NCI-H1092 (cell line): ENCODE measurements at regions not wholly inside any gene's neighbourhood (a gene's known extent, or its start where the extent isn't known, plus 50 kb on each side); places are given as distances from the start of the nearest gene placed in this dataset.
"Not testable (repeated sequence)": the region's sequence is repeated elsewhere in the genome, so short reads cannot be mapped to it uniquely, and the experiment has no call there.

Experiments
- DNase-seq: peaks from one replicate; lab custom pipeline; 2025; lab: John Stamatoyannopoulos, UW

DNA sequence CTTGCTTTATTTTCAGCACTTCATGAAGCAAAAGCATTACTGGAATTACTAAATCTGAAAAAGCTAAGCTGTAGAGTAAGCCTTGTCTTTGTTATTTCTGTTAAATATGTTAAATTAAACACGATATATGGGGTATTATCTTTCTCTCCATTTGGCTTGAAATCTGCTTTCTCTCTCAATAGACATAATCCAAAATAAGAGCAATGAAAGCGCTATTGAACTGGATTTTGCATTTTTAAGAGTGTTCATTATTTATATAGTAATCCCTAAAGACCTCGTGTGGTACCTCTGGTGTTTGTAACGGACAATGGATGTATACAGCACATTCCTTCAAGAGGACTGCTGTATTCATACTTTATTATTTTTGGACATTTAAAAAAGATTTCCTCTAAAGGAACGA is 91.5 kb upstream of the KCNE2 start:
- DNase-seq: no peak

DNA sequence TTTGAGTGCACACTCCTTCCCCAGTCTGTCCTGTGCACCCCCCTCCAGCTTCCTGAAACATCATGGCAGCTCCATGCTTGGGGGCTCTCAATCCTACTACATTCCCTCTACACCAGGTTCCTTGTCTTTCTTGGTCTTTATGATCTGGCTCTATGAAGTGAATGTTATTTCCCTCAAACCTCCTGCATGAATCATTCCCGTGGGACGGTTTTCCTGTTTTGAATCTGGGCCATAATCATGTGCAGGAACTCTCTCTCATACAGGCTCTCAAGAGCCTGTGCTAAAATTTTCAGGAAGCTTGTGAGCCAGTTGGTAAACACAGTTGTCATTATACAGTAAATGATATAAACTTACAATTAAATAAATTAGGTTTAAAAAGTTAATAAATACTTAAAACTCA is 89.8 kb upstream of the KCNE2 start:
- no peak for DNase-seq

DNA sequence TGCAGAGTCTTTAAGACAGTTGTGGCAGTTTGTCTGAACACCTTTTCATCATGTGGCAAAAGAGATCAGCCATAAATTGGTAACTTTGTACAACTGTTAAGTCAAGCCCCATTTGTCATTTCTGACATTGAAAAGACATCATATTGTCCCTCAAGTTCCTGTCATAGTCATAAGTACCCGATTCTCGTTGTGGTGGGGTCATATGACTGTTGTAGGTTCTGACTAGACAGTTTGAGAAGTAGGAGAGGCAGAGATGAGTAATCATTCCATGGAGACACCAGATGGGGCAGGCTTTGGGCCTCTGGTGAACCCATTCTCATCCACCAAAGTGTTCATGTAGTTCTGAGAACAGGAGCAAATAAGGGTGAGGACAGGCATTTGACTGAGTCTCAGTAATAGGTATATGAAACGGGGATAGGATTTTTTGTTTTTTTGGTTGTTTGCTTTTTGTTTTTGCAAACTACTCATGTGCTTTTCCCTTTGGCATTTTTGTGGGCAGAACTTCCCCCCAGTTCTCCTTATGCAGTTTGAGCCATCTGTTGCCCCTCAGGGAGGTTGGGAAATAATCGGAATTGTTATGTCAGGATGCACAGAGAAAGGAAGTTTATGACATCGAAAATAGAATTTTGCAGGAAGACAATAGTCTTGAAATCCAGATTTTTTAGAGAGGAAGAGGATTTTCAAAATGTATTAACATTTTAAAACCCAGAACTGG is 86.9 kb upstream of the KCNE2 start:
- no peak for DNase-seq

DNA sequence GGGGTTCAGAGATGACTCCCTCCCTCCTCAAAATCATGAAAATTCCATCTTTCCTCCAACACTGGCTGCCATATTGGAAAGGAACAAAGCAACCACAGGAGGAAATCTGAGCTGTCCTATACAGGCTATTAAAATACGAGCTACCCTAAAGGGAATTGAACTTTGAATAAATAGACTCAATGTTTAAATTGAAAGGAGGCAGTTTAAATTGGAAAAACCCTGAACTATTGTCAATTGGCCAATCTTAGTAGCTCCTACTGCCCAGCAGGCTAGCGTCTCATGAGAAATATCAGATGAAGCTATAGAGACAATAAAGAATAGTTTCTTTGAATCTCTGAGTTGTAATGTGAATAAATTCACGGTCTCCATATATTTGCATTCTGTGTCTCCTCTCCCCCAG is 85.4 kb upstream of the KCNE2 start:
- no peak for DNase-seq

DNA sequence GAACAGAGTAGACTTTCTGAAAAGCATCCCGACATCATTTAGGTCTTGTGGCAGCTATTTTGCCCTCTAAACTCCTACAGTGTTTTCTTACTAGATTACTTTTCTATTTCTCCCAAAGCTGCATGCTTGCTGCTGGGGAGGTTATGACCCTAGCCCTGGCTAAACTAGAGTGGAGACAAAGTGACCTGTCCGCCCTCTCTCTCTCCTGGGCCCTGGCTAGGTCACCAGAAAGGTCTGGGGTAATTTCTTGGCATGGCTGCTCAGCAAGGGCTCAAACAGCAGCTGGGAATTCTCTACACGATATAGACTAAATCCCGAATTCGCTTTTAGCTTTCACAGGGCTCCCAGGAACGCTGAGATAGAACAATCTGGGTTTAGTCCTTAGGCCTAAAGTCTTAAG is 84.5 kb upstream of the KCNE2 start:
- DNase-seq: no peak

DNA sequence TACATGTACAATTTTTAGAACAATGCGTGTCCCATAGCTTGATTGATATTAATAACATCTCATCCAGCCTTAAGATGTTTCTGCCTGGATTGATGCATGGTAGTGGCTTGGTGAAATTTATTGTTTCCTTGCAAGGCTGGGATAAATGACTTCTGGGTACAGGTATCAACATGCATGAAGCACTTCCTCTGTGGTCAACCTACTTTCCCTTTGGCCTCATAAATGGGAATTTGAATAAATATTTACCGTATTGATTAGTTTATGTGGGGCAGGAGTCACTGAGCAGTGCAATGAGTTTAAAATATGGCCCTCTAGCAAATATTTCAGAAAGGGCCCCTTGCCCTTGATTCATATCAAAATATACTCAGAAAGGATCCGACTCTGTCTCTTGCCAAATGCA is 83.9 kb upstream of the KCNE2 start:
- DNase-seq: no peak

DNA sequence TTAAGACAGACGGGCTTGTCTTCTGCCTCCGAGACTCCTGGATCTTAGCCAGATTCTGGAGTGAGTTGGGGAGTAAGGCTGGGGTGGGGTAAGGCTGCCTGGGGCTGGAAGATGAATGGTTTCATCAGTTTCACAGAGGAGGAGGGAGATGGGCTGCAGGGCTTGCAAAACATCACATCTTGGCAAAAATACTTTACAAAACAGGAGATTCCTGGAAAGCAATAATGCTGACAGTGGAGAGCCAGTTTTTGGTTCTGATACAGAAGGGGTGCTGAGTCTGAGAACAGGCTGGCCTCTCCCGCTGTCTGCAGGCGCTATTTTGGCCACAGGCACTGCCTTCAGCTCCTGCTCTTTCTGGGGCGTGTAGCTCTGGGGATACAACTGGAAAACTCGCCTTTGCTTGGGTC is 83.4 kb upstream of the KCNE2 start:
- no peak for DNase-seq

DNA sequence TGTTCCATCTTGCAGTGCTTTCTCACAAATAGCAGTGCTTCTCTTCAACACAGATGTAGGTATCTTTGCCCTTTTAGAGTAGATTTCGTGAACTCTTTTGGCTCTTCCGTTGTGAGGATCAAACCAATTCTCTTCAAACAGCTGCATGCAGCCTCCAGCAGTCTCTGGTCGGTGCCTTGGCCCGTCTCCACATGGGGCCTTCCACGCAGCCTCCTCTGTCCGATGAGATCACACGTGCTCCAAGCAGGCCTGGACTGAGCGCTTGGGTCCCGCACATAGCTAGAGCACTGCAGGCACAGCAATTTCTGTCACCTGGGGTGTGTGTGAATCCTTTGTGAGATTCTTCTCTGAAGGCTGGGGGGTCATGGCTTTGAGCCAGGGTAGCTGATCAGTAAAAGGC is 82.8 kb upstream of the KCNE2 start:
- DNase-seq: no peak

DNA sequence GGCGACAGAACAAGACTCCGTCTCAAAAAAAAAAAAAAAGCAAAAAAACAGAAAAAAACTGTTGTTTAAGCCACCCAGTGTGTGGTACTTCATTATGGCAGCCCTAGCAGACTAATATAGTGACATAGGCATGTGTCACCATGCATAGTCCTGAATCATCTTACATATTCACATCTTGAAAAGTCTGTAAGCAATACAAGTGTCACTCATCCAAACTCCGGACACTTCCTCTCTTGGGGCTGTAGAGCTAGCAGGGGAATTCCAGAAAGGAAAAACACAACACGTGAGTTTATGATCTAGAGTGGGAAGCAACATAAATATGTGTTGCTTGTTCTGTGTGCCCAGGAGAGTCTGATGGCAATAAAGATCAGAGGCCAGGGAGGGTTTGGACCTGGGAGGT is 81.6 kb upstream of the KCNE2 start:
- DNase-seq: no peak

DNA sequence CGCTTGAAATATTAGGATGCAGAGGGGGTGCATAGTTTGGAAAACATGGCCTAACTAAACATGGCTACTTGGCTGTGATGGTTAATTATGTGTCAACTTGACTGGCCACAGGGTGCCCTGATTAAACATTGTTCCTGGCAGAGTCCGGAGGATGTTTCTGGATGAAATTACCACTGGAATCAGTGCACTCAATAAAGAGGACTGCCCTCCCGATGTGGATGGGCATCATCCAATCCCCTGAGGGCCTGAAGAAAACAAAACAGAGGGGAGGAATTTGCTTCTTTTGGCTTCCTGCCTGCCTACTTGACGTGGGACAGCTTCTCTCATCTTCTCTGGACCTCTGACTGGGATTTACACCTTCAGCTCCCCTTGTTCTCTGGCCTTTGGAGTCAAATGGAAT is 79.1 kb upstream of the KCNE2 start:
- DNase-seq: no peak

DNA sequence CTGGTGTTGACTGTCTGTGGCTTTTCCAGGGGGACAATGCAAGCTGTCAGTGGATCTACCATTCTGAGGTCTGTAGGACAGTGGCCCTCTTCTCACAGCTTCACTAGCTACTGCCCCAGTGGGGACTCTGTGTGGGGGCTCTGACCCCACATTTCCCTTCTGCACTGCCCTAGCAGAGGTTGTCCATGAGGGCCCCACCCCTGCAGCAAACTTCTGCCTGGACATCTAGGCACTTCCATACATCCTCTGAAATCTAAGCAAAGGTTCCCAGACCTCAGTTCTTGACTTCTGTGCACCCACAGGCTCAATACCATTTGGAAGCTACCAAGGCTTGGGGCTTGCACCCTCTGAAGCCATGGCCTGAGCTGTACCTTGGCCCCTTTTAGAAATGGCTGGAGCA is 75.8 kb upstream of the KCNE2 start:
- DNase-seq: not testable (repeated sequence)

DNA sequence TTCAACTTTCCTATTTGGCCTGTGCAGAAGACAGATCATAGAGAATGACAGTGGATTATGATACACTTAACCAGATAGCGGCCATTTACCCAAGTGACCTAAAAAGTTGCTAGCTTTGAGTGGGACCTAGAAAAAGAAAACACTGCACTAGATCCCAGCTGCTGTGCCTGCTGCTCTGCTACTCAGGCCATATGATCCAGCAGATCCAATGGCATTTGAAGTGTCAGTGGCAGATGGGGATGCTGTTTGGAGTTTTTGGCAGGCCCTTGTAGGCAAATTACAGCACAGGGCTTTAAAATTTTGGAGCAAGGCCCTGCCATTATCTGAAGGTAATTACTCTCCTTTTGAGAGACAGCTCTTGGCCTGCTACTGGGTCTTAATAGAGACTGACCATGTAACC is 74.0 kb upstream of the KCNE2 start:
- DNase-seq: no peak

DNA sequence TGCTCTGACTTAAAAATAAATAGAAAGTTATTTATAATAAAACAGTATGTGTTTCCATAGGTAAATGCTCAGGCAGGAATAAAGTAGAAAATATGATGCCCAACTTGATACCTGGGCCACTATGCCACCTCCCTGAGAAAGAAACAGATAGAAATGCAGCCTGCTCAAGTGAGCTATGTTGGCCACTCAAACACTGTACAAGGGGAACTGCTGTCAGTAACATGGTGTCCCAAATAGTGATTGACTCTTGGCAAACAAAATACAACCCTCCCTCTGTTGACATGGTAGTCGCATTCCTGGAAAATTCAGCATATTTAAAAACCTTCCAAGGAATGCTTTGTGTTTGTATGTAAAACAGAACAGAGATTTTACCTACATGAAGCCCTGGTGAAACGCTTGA is 66.9 kb upstream of the KCNE2 start:
- DNase-seq: no peak

DNA sequence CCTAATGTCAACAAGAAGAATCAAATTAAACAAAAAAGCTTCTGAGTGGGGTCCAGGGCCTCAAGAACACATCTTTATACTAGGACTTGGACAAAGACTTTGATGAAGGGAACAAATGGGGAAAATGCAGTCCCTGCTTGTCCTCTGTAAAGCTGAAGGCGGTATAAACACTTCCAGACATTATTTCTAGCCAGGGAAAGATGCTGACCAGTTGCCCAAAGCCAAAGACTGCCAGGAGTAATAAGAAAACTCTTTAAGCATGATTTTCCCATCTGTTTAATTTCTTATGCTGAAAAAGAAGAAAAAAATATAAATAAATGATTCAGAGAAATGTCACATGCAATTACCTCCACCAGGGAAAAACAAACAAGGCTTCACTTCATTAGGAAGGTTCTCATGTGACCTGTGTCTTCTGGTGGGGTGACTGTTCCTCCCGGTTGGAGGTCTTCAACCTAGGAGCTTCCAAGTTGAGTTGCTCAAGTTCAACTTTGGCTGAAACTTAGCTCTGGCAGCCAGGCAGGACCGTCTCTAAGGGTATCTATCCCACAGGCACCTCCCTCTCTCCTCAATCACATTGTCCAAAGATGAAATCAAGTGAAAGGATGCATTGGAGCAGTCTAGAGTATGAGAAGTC is 65.2 kb upstream of the KCNE2 start:
- no peak for DNase-seq

DNA sequence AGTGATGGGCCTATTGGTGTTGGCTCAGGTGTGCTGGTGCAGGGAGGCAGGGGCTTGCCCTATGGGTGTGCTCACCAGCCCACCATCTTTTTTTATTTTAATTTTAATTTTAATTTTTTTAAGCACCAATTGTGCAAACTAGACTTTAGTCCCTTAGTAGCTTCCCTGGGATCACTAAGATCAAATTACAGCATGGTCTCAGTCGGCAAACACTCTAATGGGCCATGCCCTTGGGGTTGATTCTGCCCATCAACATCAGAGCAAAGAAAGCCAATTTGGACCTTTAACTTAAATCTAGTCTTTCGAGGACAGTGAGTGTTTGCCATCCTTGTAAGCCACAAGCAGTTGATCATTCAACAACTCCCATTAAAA is 64.7 kb upstream of the KCNE2 start:
- DNase-seq: no peak

DNA sequence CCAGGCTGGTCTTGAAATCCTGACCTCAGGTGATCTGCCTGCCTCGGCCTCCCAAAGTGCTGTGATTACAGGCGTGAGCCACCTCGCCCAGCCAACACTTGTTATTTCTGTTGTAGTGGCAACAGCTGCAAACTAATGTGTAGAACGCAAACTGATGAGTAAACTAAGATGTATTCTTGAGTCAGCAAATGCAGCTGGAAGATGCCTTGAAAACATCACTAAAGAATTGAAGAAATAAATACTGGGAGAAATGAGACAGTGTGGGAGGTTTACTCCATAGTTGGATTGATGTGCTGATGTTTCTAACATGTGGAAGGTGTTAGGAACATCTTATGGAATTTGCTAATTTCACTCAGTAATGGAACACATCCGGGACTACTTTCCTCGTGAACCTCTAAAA is 61.3 kb upstream of the KCNE2 start:
- DNase-seq: no peak

DNA sequence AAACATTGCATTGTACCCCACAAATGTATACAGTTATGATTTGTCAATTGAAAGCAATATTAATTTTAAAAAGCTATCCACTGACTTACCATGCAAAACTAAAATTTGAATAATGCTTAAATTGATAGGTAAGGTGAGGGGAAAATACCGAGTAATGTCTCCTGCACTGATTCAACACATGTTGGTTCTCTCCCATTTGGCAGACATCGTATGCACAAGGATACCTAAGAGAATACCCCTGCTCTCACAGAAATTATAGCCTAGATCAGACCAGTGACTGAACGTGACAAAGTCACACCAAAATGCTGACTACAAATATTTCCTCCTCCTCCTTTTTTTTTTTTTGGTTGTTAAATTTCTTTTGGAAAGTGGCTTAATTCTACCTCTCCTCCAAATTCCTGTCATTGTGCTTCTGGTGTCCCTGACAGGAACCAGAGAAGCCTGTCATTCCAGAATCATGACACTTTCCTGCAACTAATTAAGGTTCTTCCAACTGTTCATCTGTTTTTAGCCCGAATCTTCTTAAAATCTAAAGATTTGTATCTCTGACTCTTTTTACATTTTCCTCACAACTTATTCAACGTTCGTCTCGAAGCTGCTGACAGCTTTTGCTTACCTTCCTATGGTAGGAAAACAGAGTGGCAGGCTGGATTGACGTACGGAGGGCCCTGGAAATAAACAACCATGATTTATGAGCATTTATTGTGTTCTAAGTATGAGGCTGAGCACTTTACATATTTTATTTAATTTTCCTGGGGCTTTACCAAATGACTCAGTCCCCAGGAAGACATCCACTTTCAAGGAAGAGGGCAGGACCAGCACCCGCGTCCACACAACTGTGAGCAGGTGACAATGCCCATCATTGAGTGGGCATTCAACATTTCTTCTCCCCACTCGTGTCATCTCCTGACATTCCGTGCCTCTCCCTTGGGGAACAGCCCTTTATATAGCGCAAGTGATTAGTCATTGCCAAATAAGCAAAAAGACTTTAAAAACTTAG is 57.9 kb upstream of the KCNE2 start:
- no peak for DNase-seq

DNA sequence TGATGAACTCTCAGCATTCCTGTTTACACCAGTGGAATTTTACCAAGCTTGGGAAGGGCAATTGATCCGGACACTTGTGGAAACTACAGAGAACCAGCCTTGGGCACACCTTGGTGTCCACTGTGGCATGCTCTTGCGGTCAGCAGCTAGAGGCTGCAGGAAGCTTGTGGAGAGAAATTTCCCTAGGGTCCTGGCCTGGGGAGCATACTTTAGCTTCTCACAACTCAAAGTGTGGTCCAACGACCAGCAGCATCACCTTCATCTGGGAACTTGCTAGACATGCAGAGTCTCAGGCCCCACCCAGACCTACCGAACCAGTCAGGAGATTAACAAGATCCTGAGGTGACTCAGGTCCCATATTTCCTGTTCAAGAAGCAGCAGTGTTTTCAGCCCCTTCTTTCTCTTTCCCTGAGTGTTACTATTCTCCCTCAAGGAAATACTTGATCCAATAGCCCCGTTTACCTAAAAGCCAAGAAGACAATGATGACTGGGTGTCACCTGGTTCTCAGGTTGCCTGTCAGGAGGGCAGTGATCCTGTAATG is 55.7 kb upstream of the KCNE2 start:
- DNase-seq: no peak

DNA sequence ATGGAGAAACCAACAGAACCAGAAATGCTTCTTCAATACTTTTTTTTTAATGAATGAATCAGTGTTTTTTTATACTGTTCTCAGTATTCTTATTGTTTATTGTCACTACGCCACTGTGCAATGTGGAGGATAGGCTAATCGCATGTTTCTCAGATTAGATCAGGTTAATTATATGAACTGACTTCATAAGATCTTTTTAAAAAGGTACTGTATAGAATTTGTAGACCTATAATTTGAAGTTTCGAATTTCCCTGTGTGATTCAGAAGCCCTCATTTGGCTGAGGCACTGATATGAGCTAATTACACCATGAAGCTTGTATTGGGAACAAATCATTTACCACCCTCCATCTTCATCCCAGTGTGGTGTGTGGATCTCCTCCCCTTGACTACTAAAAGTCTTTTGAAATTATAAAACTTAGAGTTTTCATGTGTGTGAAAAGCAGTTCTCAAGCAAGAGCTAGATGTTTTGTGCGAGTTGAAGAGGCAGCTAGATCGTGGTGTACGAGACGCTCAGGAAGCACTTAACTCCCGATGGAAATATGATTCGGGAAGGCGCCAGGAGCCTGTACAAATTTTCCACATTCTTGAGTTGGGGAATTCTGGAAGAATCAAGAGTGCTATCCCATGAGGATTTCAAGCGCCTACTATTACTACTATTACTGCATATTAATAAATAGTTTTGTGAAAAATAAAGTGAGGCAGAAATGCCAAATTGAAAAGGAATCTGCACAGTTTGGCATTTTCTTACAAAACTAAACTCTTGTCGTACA is 52.1 kb upstream of the KCNE2 start:
- no peak for DNase-seq

DNA sequence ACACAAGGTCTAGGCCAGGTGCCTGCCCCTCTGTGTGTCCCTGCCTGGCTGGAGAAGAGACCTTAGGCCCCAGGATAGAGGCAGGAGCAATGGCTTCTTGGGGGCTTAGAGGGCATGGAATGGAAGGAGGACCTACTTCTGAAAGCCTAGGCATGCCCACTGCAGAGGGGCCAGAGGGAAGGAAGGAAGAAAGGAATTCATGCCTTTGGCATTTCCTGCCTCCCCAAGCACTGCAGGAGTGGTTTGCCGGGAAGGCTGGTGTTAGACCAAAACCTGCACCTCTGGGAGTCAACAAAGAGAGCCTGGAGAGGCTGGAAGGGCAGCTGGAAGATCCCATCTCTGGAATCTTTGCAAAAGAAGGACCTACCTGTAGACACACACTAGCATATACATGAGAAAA is 50.7 kb upstream of the KCNE2 start:
- no peak for DNase-seq
